ENCODE measurements at regions not wholly inside any gene's neighbourhood (a gene's known extent, or its start where the extent isn't known, plus 50 kb on each side); places are given as distances from the start of the nearest gene placed in this dataset.

GRCh38 chr9:29319736-29320513, 1746.6 kb upstream of the C9orf72 start:
- TF ChIP-seq CTCF (IDR thresholded peaks at IDR 0.05; ENCODE audit: borderline replicate concordance, insufficient read depth, low read depth, low read length): no peak

GRCh38 chr9:29322240-29322639, 1749.0 kb upstream of the C9orf72 start:
- no peak overlapping the region for H3K4me3 ChIP-seq (ENCODE audit: low read depth, low read length)
- no peak for TF ChIP-seq CTCF (IDR thresholded peaks at IDR 0.05; ENCODE audit: borderline replicate concordance, insufficient read depth, low read depth, low read length)

More at GRCh38 chr9:29319736-29320513, 1746.6 kb upstream of the C9orf72 start:
- no peak overlapping the region for H3K4me3 ChIP-seq (ENCODE audit: low read depth, low read length)

- no peak overlapping the region for H3K4me3 ChIP-seq (ENCODE audit: low read depth, low read length)
- no peak for TF ChIP-seq CTCF (IDR thresholded peaks at IDR 0.05; ENCODE audit: borderline replicate concordance, insufficient read depth, low read depth, low read length)
Measured at GRCh38 chr9:29325894-29326293, 1752.6 kb upstream of the C9orf72 start.

GRCh38 chr9:29332789-29333188, 1759.5 kb upstream of the C9orf72 start:
- H3K4me3 ChIP-seq (ENCODE audit: low read depth, low read length): no peak overlapping the region
- TF ChIP-seq CTCF (IDR thresholded peaks at IDR 0.05; ENCODE audit: borderline replicate concordance, insufficient read depth, low read depth, low read length): no peak

GRCh38 chr9:29336281-29336680, 1763.0 kb upstream of the C9orf72 start:
- no peak for TF ChIP-seq CTCF (IDR thresholded peaks at IDR 0.05; ENCODE audit: borderline replicate concordance, insufficient read depth, low read depth, low read length)
- no peak overlapping the region for H3K4me3 ChIP-seq (ENCODE audit: low read depth, low read length)

GRCh38 chr9:29339387-29339786, 1766.1 kb upstream of the C9orf72 start:
- H3K4me3 ChIP-seq (ENCODE audit: low read depth, low read length): no peak overlapping the region
- TF ChIP-seq CTCF (IDR thresholded peaks at IDR 0.05; ENCODE audit: borderline replicate concordance, insufficient read depth, low read depth, low read length): no peak

GRCh38 chr9:29348999-29349398, 1775.7 kb upstream of the C9orf72 start:
- H3K4me3 ChIP-seq (ENCODE audit: low read depth, low read length): no peak overlapping the region
- TF ChIP-seq CTCF (IDR thresholded peaks at IDR 0.05; ENCODE audit: borderline replicate concordance, insufficient read depth, low read depth, low read length): no peak

Measured in GM12875 (cell line).